ENCODE measurements at regions not wholly inside any gene's neighbourhood (a gene's known extent, or its start where the extent isn't known, plus 50 kb on each side); places are given as distances from the start of the nearest gene placed in this dataset.
"Not testable (repeated sequence)": the region's sequence is repeated elsewhere in the genome, so short reads cannot be mapped to it uniquely, and the experiment has no call there.

DNA sequence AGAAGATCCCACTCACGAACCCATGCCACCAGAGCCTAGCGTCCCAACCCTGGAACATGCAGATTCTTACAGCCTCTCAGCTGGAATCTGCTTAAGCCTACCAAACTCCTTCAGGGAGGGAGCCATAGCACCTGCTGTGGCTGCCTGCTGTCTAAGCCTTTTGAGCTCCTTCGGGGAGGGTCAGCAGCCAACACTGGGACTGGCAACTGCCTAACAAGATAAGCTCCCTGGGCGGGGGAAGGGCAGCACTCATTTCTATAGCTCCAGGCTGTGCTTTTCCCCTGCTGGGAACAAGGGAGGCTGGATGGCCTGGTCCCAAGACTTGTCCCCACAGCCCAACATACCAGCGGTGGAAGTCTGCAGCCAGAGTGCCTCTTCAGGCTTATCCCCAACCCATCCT, 199.1 kb upstream of the OR13F1 start:
- H3K4me1 Mint-ChIP-seq = no peaks in the 10 kb centered on the region
- CTCF ChIA-PET = no interaction called here

DNA sequence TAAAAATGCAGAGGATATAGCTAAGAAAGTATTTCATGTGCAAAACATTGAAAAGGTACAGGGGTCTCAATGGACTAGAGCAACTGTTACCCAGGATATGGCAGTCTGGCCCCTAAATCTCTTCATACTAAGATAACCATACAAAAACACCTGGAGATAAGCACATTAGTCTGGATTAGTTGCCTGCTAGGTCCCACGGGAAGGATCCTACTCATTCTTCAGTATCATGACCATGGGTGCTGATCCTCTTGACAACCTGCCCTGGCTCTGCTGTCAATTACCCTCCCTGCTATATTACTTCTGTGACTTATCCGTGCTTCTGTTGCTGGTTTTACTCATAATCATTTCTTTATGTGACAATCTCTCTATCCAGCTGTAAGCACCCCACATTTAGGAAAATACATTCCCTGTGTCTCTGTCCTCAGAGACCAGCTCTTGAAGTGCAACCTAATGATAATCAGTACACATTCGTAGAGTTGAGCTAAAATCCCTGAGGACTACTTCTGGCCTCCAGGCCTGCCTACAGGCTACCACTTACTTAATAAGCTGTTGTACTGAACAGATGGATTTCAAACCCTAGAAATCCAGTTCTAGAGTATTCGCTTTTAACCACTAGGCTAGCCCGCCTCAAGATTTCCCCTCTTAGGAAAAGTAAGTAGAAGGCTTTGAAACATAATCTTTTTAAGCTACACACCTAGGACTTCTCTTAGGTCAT, 190.5 kb upstream of the OR13F1 start:
- CTCF ChIA-PET = no interaction called here
- Mint-ChIP-seq H3K27me3 (no peaks in the 10 kb centered on the region), H3K36me3 (no peaks in the 10 kb centered on the region), H3K27ac (no peak overlapping the region), H3K4me3 (no peak overlapping the region), H3K9me3 (peaks cover 0 to 8% (median 3%) of the 10 kb centered on the region in 11 donors), H3K4me1 (no peaks in the 10 kb centered on the region)
- H3K9me3 ChIP-seq (ENCODE audit: control insufficient read depth in 2 of 3, low read length in 3 of 3) = no peaks in the 10 kb centered on the region
- H3K27me3 ChIP-seq (ENCODE audit: control insufficient read depth in 2 of 2, insufficient read depth in 2 of 2, low read length in 2 of 2) = no peaks in the 10 kb centered on the region
- no peaks in the 10 kb centered on the region for H3K36me3 ChIP-seq (ENCODE audit: control insufficient read depth in 2 of 3, insufficient read depth in 3 of 3, low read length in 3 of 3)
- no peak for DNase-seq
- ATAC-seq = no peak
- no peak overlapping the region for H3K4me3 ChIP-seq (ENCODE audit: low read length)
- intact Hi-C loops (cut with micrococcal nuclease) = no loop called here
- no peak overlapping the region for H3K27ac ChIP-seq (ENCODE audit: low read depth, low read length)
- POLR2A ChIA-PET = no interaction called here
- no peaks in the 10 kb centered on the region for H3K4me1 ChIP-seq (ENCODE audit: control insufficient read depth in 2 of 2, insufficient read depth in 2 of 2, low read length in 2 of 2)

More for the DNA sequence above, 199.1 kb upstream of the OR13F1 start:
- H3K27ac Mint-ChIP-seq = no peak overlapping the region
- H3K27me3 Mint-ChIP-seq = peaks cover 0 to 6% (median 3%) of the 10 kb centered on the region in 5 donors
- H3K36me3 ChIP-seq (ENCODE audit: control insufficient read depth in 2 of 3, insufficient read depth in 3 of 3, low read length in 3 of 3) = no peaks in the 10 kb centered on the region
- no peak for ATAC-seq
- no peaks in the 10 kb centered on the region for H3K27me3 ChIP-seq (ENCODE audit: control insufficient read depth in 2 of 2, insufficient read depth in 2 of 2, low read length in 2 of 2)
- H3K9me3 Mint-ChIP-seq = peaks cover 0 to 20% (median 8%) of the 10 kb centered on the region in 11 donors
- no peaks in the 10 kb centered on the region for H3K9me3 ChIP-seq (ENCODE audit: control insufficient read depth in 2 of 3, low read length in 3 of 3)
- H3K27ac ChIP-seq (ENCODE audit: low read depth, low read length) = no peak overlapping the region
- H3K4me3 Mint-ChIP-seq = no peak overlapping the region
- H3K4me3 ChIP-seq (ENCODE audit: low read length) = no peak overlapping the region
- DNase-seq = no peak
- H3K4me1 ChIP-seq (ENCODE audit: control insufficient read depth in 2 of 2, insufficient read depth in 2 of 2, low read length in 2 of 2) = no peaks in the 10 kb centered on the region
- POLR2A ChIA-PET = no interaction called here
- peaks cover 0 to 4% (median 0%) of the 10 kb centered on the region in 5 donors for H3K36me3 Mint-ChIP-seq
- intact Hi-C loops (cut with micrococcal nuclease) = no loop called here

DNA sequence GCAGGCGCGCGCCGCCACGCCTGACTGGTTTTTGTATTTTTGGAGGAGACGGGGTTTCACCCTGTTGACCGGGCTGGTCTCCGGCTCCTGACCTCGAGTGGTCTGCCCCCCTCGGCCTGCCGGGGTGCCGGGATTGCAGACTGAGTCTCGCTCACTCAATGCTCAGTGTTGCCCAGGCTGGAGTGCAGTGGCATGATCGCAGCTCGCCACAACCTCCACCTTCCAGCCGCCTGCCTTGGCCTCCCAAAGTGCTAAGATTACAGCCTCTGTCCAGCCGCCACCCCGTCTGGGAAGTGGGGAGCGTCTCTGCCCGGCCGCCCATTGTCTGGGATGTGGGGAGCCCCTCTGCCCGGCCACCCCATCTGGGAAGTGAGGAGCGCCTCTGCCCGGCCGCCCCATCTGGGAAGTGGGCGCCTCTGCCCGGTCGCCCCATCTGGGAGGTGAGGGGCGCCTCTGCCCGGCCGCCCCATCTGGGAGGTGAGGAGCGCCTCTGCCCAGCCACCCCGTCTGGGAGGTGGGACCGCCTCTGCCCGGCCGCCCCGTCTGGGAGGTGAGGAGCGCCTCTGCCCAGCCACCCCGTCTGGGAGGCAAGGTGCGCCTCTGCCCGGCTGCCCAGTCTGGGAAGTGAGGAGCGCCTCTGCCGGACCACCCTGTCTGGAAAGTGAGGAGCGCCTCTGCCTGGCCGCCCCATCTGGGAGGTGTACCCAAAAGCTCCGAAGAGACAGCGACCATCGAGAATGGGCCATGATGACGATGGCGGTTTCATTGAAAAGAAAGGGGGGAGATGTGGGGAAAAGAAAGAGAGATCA, 187.7 kb upstream of the OR13F1 start:
- POLR2A ChIA-PET; H3K4me3 ChIP-seq (ENCODE audit: low read length); ATAC-seq; H3K4me1 Mint-ChIP-seq; H3K27ac Mint-ChIP-seq; H3K27me3 Mint-ChIP-seq; H3K9me3 ChIP-seq (ENCODE audit: control insufficient read depth in 2 of 3, low read length in 3 of 3); DNase-seq; H3K27ac ChIP-seq (ENCODE audit: low read depth, low read length); intact Hi-C loops (cut with micrococcal nuclease); H3K4me3 Mint-ChIP-seq; CTCF ChIA-PET; H3K4me1 ChIP-seq (ENCODE audit: control insufficient read depth in 2 of 2, insufficient read depth in 2 of 2, low read length in 2 of 2); H3K9me3 Mint-ChIP-seq; H3K36me3 ChIP-seq (ENCODE audit: control insufficient read depth in 2 of 3, insufficient read depth in 3 of 3, low read length in 3 of 3); H3K36me3 Mint-ChIP-seq; H3K27me3 ChIP-seq (ENCODE audit: control insufficient read depth in 2 of 2, insufficient read depth in 2 of 2, low read length in 2 of 2): not testable (repeated sequence)

GRCh38 chr9:104319198-104319597, 184.9 kb upstream of the OR13F1 start:
- Mint-ChIP-seq H3K36me3 (no peaks in the 10 kb centered on the region), H3K27me3 (peaks cover 0 to 4% (median 0%) of the 10 kb centered on the region in 5 donors), H3K4me1 (peaks cover 0 to 2% (median 0%) of the 10 kb centered on the region in 7 donors), H3K9me3 (peaks cover 0 to 6% (median 0%) of the 10 kb centered on the region in 11 donors), H3K4me3 (no peak overlapping the region), H3K27ac (no peak overlapping the region)
- Histone ChIP-seq H3K27ac (ENCODE audit: low read depth, low read length) (no peak overlapping the region), H3K36me3 (ENCODE audit: control insufficient read depth in 2 of 3, insufficient read depth in 3 of 3, low read length in 3 of 3) (no peaks in the 10 kb centered on the region), H3K4me1 (ENCODE audit: control insufficient read depth in 2 of 2, insufficient read depth in 2 of 2, low read length in 2 of 2) (no peaks in the 10 kb centered on the region), H3K27me3 (ENCODE audit: control insufficient read depth in 2 of 2, insufficient read depth in 2 of 2, low read length in 2 of 2) (no peaks in the 10 kb centered on the region), H3K9me3 (ENCODE audit: control insufficient read depth in 2 of 3, low read length in 3 of 3) (no peaks in the 10 kb centered on the region), H3K4me3 (ENCODE audit: low read length) (no peak overlapping the region)
- DNase-seq (no peak), ATAC-seq (no peak)
- POLR2A ChIA-PET = no interaction called here
- intact Hi-C loops (cut with micrococcal nuclease) = no loop called here
- CTCF ChIA-PET = no interaction called here

- H3K4me3 Mint-ChIP-seq = no peak overlapping the region
- no peak overlapping the region for H3K27ac ChIP-seq (ENCODE audit: low read depth, low read length)
- no peaks in the 10 kb centered on the region for H3K9me3 ChIP-seq (ENCODE audit: control insufficient read depth in 2 of 3, low read length in 3 of 3)
- no peaks in the 10 kb centered on the region for H3K27me3 ChIP-seq (ENCODE audit: control insufficient read depth in 2 of 2, insufficient read depth in 2 of 2, low read length in 2 of 2)
- ChIA-PET POLR2A (no interaction called here), CTCF (no interaction called here)
- H3K4me1 ChIP-seq (ENCODE audit: control insufficient read depth in 2 of 2, insufficient read depth in 2 of 2, low read length in 2 of 2) = no peaks in the 10 kb centered on the region
- no peak for ATAC-seq
- H3K36me3 ChIP-seq (ENCODE audit: control insufficient read depth in 2 of 3, insufficient read depth in 3 of 3, low read length in 3 of 3) = no peaks in the 10 kb centered on the region
- peaks cover 0 to 6% (median 0%) of the 10 kb centered on the region in 11 donors for H3K9me3 Mint-ChIP-seq
- no peak overlapping the region for H3K4me3 ChIP-seq (ENCODE audit: low read length)
- H3K27ac Mint-ChIP-seq = no peak overlapping the region
- no peak for DNase-seq
- peaks cover 0 to 2% (median 0%) of the 10 kb centered on the region in 7 donors for H3K4me1 Mint-ChIP-seq
- intact Hi-C loops (cut with micrococcal nuclease) = no loop called here
- peaks cover 0 to 4% (median 0%) of the 10 kb centered on the region in 5 donors for H3K27me3 Mint-ChIP-seq
- H3K36me3 Mint-ChIP-seq = no peaks in the 10 kb centered on the region
Measured at GRCh38 chr9:104319685-104320084, 184.4 kb upstream of the OR13F1 start.

GRCh38 chr9:104322596-104322995, 181.5 kb upstream of the OR13F1 start:
- Mint-ChIP-seq H3K27me3 (peaks cover 0 to 4% (median 0%) of the 10 kb centered on the region in 5 donors), H3K27ac (no peak overlapping the region), H3K4me3 (no peak overlapping the region), H3K9me3 (peaks cover 0 to 2% (median 0%) of the 10 kb centered on the region in 11 donors), H3K4me1 (peaks cover 0 to 2% (median 0%) of the 10 kb centered on the region in 7 donors), H3K36me3 (no peaks in the 10 kb centered on the region)
- Histone ChIP-seq H3K4me3 (ENCODE audit: low read length) (no peak overlapping the region), H3K27ac (ENCODE audit: low read depth, low read length) (no peak overlapping the region), H3K27me3 (ENCODE audit: control insufficient read depth in 2 of 2, insufficient read depth in 2 of 2, low read length in 2 of 2) (no peaks in the 10 kb centered on the region), H3K4me1 (ENCODE audit: control insufficient read depth in 2 of 2, insufficient read depth in 2 of 2, low read length in 2 of 2) (no peaks in the 10 kb centered on the region), H3K9me3 (ENCODE audit: control insufficient read depth in 2 of 3, low read length in 3 of 3) (no peaks in the 10 kb centered on the region), H3K36me3 (ENCODE audit: control insufficient read depth in 2 of 3, insufficient read depth in 3 of 3, low read length in 3 of 3) (no peaks in the 10 kb centered on the region)
- intact Hi-C loops (cut with micrococcal nuclease) = no loop called here
- ATAC-seq (no peak), DNase-seq (no peak)
- ChIA-PET POLR2A (no interaction called here), CTCF (no interaction called here)
